Lung (tissue), 11 donors: ENCODE measurements at regions not wholly inside any gene's neighbourhood (a gene's known extent, or its start where the extent isn't known, plus 50 kb on each side); places are given as distances from the start of the nearest gene placed in this dataset.

Source experiments
- ATAC-seq: fragments of 200-7000 bp; cut with Tn5 transposase; one replicate; pipeline ENCODE4 v1.9.1; 2020; ENCODE audit warnings: moderate number of reproducible peaks; ENCODE audit not compliant: insufficient read depth, low FRiP score
- DNase-seq, 3 donors: peaks; one replicate each; pipeline ENCODE4 v3.0.0-alpha.2; 2013 to 2017
- H3K27ac ChIP-seq, 2 donors: one replicate each; pipeline ENCODE4 v1.5.1; 2013; ENCODE audit warnings: mild to moderate bottlenecking in 2 of 2, moderate library complexity in 2 of 2, control low read depth in 1 of 2, inconsistent platforms in 1 of 2, low read depth in 1 of 2, low read length in 1 of 2
- H3K27me3 ChIP-seq, 3 donors: one replicate each; pipeline ENCODE4 v1.5.1; 2013; ENCODE audit warnings: low read length in 2 of 3; ENCODE audit not compliant: control insufficient read depth in 3 of 3, insufficient read depth in 3 of 3
- H3K36me3 ChIP-seq, 4 donors: one replicate each; pipeline ENCODE4 v1.5.1; 2013; ENCODE audit warnings: low read length in 4 of 4, mild to moderate bottlenecking in 1 of 4, moderate library complexity in 1 of 4; ENCODE audit not compliant: control insufficient read depth in 4 of 4, insufficient read depth in 4 of 4
- H3K4me1 ChIP-seq, 5 donors: one replicate each; pipeline ENCODE4 v1.5.1; 2013; ENCODE audit warnings: low read length in 5 of 5, mild to moderate bottlenecking in 2 of 5, moderate library complexity in 1 of 5; ENCODE audit not compliant: control insufficient read depth in 5 of 5, insufficient read depth in 5 of 5
- H3K4me3 ChIP-seq: one replicate; pipeline ENCODE4 v1.5.1; 2013; ENCODE audit warnings: mild to moderate bottlenecking, control low read depth, moderate library complexity
- H3K9ac ChIP-seq, 2 donors: one replicate each; pipeline ENCODE4 v1.5.1; 2013; ENCODE audit warnings: low read length in 2 of 2, control low read depth in 1 of 2; ENCODE audit not compliant: insufficient read depth in 1 of 2
- H3K9me3 ChIP-seq, 4 donors: one replicate each; pipeline ENCODE4 v1.5.1; 2013; ENCODE audit warnings: low read length in 3 of 4, mild to moderate bottlenecking in 1 of 4, moderate library complexity in 1 of 4; ENCODE audit not compliant: control insufficient read depth in 4 of 4, insufficient read depth in 3 of 4
- CTCF ChIP-seq: IDR thresholded peaks from 2 replicates; pipeline ENCODE4 v1.5.1; 2012; ENCODE audit warnings: mild to moderate bottlenecking; ENCODE audit errors: control extremely low read depth, extremely low read depth
- WGBS, 2 donors: extraction: QIAGEN DNeasy Blood & Tissue Kit; methylation state at CpG; one replicate each; pipeline ENCODE4 v1.1.7; 2013; 5-methylcytosine and 5-hydroxymethylcytosine counted together
- donor health status: control.
- donor health status: control.
- donor health status: Bipolar disorder and iron deficiency.
- donor health status: healthy.
- donor health status: DM: yes; HTN: yes; CAD: no.

DNA sequence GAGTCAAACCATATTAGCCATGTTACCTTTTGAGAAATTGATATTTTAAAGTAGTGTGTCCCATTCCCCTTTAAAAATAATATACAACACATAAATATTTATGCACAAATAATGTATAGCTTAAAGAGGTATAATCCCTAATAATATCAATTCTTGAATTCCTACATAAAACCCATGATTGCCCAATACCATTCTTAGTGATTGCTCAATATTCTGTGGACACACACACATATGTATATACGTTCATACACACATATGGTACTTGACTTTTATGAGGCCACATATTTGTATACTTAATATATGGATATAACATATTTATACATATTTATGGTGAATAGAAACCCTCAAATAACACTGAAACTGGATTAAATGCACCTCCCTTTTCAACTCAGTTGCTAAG, 367.4 kb downstream of the ZBBX start:
- Histone ChIP-seq H3K9ac (no peak overlapping the region), H3K27ac (no peak overlapping the region), H3K4me3 (no peak overlapping the region), H3K27me3 (no peaks in the 10 kb centered on the region), H3K36me3 (no peaks in the 10 kb centered on the region), H3K4me1 (peaks cover 0 to 4% (median 0%) of the 10 kb centered on the region in 5 donors), H3K9me3 (peaks cover 0 to 7% (median 0%) of the 10 kb centered on the region in 4 donors)
- no peak for TF ChIP-seq CTCF
- no peak for ATAC-seq
- no peak for DNase-seq
- WGBS, 2 donors = 69 to 71% methylated on average over 1 of the region's 1 CpG

- Histone ChIP-seq H3K27me3 (no peaks in the 10 kb centered on the region), H3K9ac (no peak overlapping the region), H3K36me3 (no peaks in the 10 kb centered on the region), H3K4me1 (peaks cover 0 to under 1% (median 0%) of the 10 kb centered on the region in 5 donors), H3K27ac (no peak overlapping the region), H3K9me3 (peaks cover 0 to 7% (median 0%) of the 10 kb centered on the region in 4 donors), H3K4me3 (no peak overlapping the region)
- no peak for ATAC-seq
- DNase-seq = no peak
- no peak for TF ChIP-seq CTCF
Measured at GRCh38 chr3:167008791-167009190, 371.3 kb downstream of the ZBBX start.

GRCh38 chr3:167001374-167001773, 378.7 kb downstream of the ZBBX start:
- 80 to 94% methylated on average over 4 of the region's 4 CpGs for WGBS, 2 donors
- DNase-seq = no peak
- no peak for TF ChIP-seq CTCF
- no peak overlapping the region for H3K4me3 ChIP-seq
- peaks cover 0 to 8% (median 2%) of the 10 kb centered on the region in 4 donors for H3K9me3 ChIP-seq
- no peaks in the 10 kb centered on the region for H3K36me3 ChIP-seq
- no peaks in the 10 kb centered on the region for H3K27me3 ChIP-seq
- ATAC-seq = no peak
- H3K27ac ChIP-seq = no peak overlapping the region
- H3K9ac ChIP-seq = no peak overlapping the region
- H3K4me1 ChIP-seq = no peaks in the 10 kb centered on the region

DNA sequence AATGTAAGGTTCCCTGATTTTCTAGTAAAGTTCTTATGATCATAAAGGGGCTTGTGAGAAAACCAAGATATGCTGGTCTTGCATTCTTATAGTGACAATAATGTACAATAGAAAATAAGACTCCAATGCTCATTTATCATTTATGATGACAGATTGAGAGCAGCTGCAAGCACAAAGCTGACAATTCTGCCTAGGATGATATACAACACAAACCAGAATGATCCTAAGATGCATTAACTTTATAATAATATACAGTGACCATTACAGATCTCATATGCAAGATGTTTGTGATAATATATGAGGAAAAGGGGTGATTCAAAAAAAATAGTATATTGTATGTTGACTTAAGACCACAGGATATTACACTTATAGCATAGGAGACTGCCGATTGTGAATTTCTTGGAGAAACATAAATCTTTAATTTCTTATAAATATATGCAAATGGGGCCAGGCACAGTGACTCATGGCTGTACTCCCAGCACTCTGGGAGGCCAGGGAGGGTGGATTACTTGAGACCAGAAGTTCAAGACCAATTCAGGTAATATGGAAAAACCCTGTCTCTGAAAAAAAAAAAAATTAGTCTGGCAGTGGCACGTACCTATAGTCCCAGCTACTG, 387.0 kb downstream of the ZBBX start:
- WGBS, 2 donors = 82 to 91% methylated on average over 2 of the region's 2 CpGs
- no peaks in the 10 kb centered on the region for H3K27me3 ChIP-seq

More for the DNA sequence above, 387.0 kb downstream of the ZBBX start:
- H3K27ac ChIP-seq = no peak overlapping the region
- H3K4me1 ChIP-seq = no peaks in the 10 kb centered on the region
- ATAC-seq (no peak), DNase-seq (no peak)
- no peak overlapping the region for H3K9ac ChIP-seq
- H3K4me3 ChIP-seq = no peak overlapping the region
- peaks cover 0 to 2% (median 0%) of the 10 kb centered on the region in 4 donors for H3K9me3 ChIP-seq
- no peak for TF ChIP-seq CTCF
- no peaks in the 10 kb centered on the region for H3K36me3 ChIP-seq
